ENCODE measurements at regions not wholly inside any gene's neighbourhood (a gene's known extent, or its start where the extent isn't known, plus 50 kb on each side); places are given as distances from the start of the nearest gene placed in this dataset.

- TF ChIP-seq POLR2AphosphoS5 (IDR thresholded peaks at IDR 0.05), result no peak
- no peak for TF ChIP-seq CTCF (IDR thresholded peaks at IDR 0.05)
- TF ChIP-seq POLR2A (IDR thresholded peaks at IDR 0.05), result no peak
These were observed 256.7 kb upstream of the SNX7 start for GRCh38 chr1:98404866-98405265.
